Esophagus muscularis mucosa (tissue), 4 donors: ENCODE measurements at regions not wholly inside any gene's neighbourhood (a gene's known extent, or its start where the extent isn't known, plus 50 kb on each side); places are given as distances from the start of the nearest gene placed in this dataset.

Experiments used
- DNase-seq: peaks from one replicate; pipeline ENCODE4 v3.0.0-alpha.2; 2017; ENCODE audit errors: extremely low spot score
- H3K27ac ChIP-seq, 4 donors: fragments of 200-600 bp; sonication (generic); replicated peaks in 1 of 4; 1 replicate in 3 of 4; 2 replicates in 1 of 4; pipeline ENCODE4 v1.5.1; 2016 to 2019; ENCODE audit warnings: mild to moderate bottlenecking in 1 of 4
- H3K27me3 ChIP-seq, 4 donors: fragments of 200-600 bp; sonication (generic); one replicate each; pipeline versions ENCODE4 v1.5.1 to v1.6.0; 2016 to 2019
- H3K36me3 ChIP-seq, 4 donors: fragments of 200-600 bp; sonication (generic); one replicate each; pipeline ENCODE4 v1.5.1; 2016 to 2019
- H3K4me1 ChIP-seq, 4 donors: fragments of 200-600 bp; sonication (generic); one replicate each; pipeline ENCODE4 v1.5.1; 2016 to 2019
- H3K4me3 ChIP-seq, 4 donors: fragments of 200-600 bp; sonication (generic); 1 replicate in 2 of 4; 2 replicates in 2 of 4; pipeline ENCODE4 v1.5.1; 2016 to 2019; ENCODE audit warnings: mild to moderate bottlenecking in 4 of 4, moderate library complexity in 1 of 4
- H3K9me3 ChIP-seq, 4 donors: fragments of 200-600 bp; sonication (generic); 1 replicate in 3 of 4; 2 replicates in 1 of 4; pipeline ENCODE4 v1.5.1; 2016 to 2019
- EP300 ChIP-seq: sonication (generic); formaldehyde crosslinking; IDR thresholded peaks from one replicate; pipeline ENCODE4 v1.6.1; 2017; ENCODE audit warnings: antibody characterized with exemption
- POLR2A ChIP-seq: fragments of 450-650 bp; IDR thresholded peaks from one replicate; pipeline ENCODE4 v1.6.1; 2017; ENCODE audit warnings: antibody characterized with exemption, moderate library complexity, mild to moderate bottlenecking, low read depth
- POLR2AphosphoS5 ChIP-seq, 2 donors: sonication (generic); formaldehyde crosslinking; IDR thresholded peaks; one replicate each; pipeline ENCODE4 v1.6.1; 2017; ENCODE audit warnings: antibody characterized with exemption in 2 of 2
- WGBS: methylation state at CpG from one replicate; pipeline ENCODE4 v1.1.5; 2018; 5-methylcytosine and 5-hydroxymethylcytosine counted together
- intact Hi-C: fragments of 100-400 bp; cut with DNase I; formaldehyde crosslinking; loops from one replicate; pipeline ENCODE4 v1.15.1; 2023
- TF ChIP-seq, protein P1 (sequence below), 3 experiments: fragments of 200-600 bp in 2 of 3; fragments of 450-650 bp in 1 of 3; sonication (generic) in 2 of 3; IDR thresholded peaks; one replicate each; pipeline ENCODE4 v1.5.1; 2017 to 2019; ENCODE audit warnings: antibody characterized with exemption in 3 of 3, mild to moderate bottlenecking in 2 of 3, moderate library complexity in 1 of 3

DNA sequence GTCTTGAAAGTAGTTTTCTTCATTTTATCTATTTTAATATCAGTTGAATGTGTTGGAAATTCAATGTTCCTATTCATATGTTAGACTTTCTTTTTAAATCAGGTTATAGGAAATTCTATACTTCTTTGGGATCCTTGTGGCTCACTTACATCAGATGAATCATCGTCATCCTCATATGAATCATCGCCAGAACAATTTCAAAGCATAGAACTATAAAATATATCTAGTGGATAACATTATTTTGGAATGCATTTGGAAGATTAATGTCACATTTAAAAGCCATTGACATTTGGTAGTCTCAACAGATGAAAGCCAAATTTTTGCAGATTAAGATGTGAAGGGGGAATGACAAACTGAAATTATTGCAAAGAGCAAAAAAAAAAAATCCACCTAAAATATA, 94.1 kb downstream of the FAM161A start:
- no peak for DNase-seq
- Histone ChIP-seq H3K36me3 (no peaks in the 10 kb centered on the region), H3K27me3 (no peaks in the 10 kb centered on the region), H3K9me3 (no peaks in the 10 kb centered on the region), H3K27ac (no peak overlapping the region), H3K4me3 (no peak overlapping the region), H3K4me1 (peaks cover 0 to 13% (median 9%) of the 10 kb centered on the region in 4 donors)
- intact Hi-C loops = loop anchor here (5.0 to 10.0 kb wide), 3 partner anchors 62 to 222 kb away; partner anchors contain the start of genes FAM161A and XPO1
- 80% methylated on average over 2 of the region's 2 CpGs for WGBS
- TF ChIP-seq POLR2A = no peak
- TF ChIP-seq, protein P1, sequence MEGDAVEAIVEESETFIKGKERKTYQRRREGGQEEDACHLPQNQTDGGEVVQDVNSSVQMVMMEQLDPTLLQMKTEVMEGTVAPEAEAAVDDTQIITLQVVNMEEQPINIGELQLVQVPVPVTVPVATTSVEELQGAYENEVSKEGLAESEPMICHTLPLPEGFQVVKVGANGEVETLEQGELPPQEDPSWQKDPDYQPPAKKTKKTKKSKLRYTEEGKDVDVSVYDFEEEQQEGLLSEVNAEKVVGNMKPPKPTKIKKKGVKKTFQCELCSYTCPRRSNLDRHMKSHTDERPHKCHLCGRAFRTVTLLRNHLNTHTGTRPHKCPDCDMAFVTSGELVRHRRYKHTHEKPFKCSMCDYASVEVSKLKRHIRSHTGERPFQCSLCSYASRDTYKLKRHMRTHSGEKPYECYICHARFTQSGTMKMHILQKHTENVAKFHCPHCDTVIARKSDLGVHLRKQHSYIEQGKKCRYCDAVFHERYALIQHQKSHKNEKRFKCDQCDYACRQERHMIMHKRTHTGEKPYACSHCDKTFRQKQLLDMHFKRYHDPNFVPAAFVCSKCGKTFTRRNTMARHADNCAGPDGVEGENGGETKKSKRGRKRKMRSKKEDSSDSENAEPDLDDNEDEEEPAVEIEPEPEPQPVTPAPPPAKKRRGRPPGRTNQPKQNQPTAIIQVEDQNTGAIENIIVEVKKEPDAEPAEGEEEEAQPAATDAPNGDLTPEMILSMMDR (IDR thresholded peaks at IDR 0.05) = no peak
- no peak for TF ChIP-seq POLR2AphosphoS5 (IDR thresholded peaks at IDR 0.05)
- TF ChIP-seq EP300 = no peak

DNA sequence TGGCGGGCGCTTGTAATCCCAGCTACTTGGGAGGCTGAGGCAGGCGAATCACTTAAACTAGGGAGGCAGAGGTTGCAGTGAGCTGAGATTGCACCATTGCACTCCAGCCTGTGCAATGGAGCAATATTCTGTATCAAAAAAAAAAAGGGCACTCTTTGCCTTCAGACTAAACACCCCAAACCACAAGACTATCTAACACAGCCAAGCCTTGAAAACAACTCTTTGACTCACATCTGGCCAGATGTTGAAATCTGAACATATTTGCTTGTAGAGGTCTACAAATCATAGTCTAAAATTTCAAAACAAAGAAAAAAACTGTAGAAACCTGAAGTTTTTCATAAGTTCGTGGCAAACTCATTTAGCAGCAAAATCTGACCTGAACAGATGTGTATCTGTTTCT, 94.9 kb downstream of the FAM161A start:
- DNase-seq = no peak
- intact Hi-C loops = no loop called here
- H3K9me3 ChIP-seq = no peaks in the 10 kb centered on the region
- no peak for TF ChIP-seq POLR2AphosphoS5 (IDR thresholded peaks at IDR 0.05)
- no peak for TF ChIP-seq POLR2A
- no peak for TF ChIP-seq EP300
- TF ChIP-seq, protein P1 (IDR thresholded peaks at IDR 0.05) = no peak
- peaks cover 0 to 9% (median 7%) of the 10 kb centered on the region in 4 donors for H3K4me1 ChIP-seq
- WGBS = 79% methylated on average over 4 of the region's 4 CpGs
- H3K27ac ChIP-seq = no peak overlapping the region
- H3K27me3 ChIP-seq = no peaks in the 10 kb centered on the region
- H3K4me3 ChIP-seq = no peak overlapping the region
- no peaks in the 10 kb centered on the region for H3K36me3 ChIP-seq

DNA sequence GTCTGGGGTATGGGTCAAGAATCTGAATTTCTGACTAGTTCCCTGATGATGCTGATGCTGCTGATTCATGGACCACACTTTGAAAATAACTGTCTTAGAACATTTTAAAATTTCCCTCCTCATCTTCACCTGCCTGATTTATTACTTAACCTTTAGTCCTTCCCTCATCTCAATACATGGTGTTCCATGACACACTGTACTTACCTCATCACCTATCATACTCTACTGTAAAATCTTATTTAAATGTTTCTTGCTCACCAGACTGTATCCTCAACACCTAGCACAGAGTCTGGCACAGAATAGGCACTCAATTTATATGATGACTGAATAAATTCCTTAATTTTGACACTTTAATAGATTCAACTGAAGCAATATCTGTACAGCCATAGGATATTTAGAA, 95.7 kb downstream of the FAM161A start:
- peaks cover 0 to 8% (median 5%) of the 10 kb centered on the region in 4 donors for H3K4me1 ChIP-seq
- no peak for DNase-seq
- H3K36me3 ChIP-seq = no peaks in the 10 kb centered on the region
- H3K4me3 ChIP-seq = no peak overlapping the region
- H3K9me3 ChIP-seq = peaks cover 0 to 5% (median under 1%) of the 10 kb centered on the region in 4 donors
- no peak overlapping the region for H3K27ac ChIP-seq
- intact Hi-C loops = no loop called here
- TF ChIP-seq POLR2A = no peak
- TF ChIP-seq, protein P1 (IDR thresholded peaks at IDR 0.05) = no peak
- no peak for TF ChIP-seq EP300
- TF ChIP-seq POLR2AphosphoS5 (IDR thresholded peaks at IDR 0.05) = no peak
- no peaks in the 10 kb centered on the region for H3K27me3 ChIP-seq

DNA sequence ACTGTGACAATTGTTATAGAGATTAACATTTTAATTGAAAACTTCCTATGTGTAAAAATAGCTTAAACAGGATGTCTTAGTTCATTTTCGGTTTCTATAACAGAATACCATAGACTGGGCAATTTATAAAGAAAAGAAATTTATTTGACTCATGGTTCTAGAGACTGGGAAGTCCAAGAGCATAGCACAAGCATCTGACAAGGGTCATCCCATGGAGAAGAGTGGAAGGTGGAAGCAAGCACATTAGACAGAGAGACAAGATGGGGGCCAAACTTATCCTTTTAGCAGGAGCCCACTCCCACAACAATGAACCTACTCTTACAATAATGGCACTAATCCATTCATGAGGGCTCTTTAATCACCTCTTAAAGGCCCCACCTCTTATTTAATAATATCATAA, 100.3 kb downstream of the FAM161A start:
- intact Hi-C loops = no loop called here
- H3K4me3 ChIP-seq = no peak overlapping the region

More for the DNA sequence above, 100.3 kb downstream of the FAM161A start:
- peaks cover 0 to 5% (median 2%) of the 10 kb centered on the region in 4 donors for H3K9me3 ChIP-seq
- H3K27me3 ChIP-seq = no peaks in the 10 kb centered on the region
- DNase-seq = no peak
- peaks cover 0 to 4% (median 0%) of the 10 kb centered on the region in 4 donors for H3K4me1 ChIP-seq
- TF ChIP-seq POLR2AphosphoS5 (IDR thresholded peaks at IDR 0.05) (no peak), EP300 (no peak), POLR2A (no peak)
- TF ChIP-seq, protein P1 (IDR thresholded peaks at IDR 0.05) = no peak
- no peak overlapping the region for H3K27ac ChIP-seq
- 82% methylated on average over 1 of the region's 1 CpG for WGBS
- H3K36me3 ChIP-seq = no peaks in the 10 kb centered on the region
